ENCODE measurements at regions not wholly inside any gene's neighbourhood (a gene's known extent, or its start where the extent isn't known, plus 50 kb on each side); places are given as distances from the start of the nearest gene placed in this dataset.

GRCh38 chr5:10115669-10116068 is 134.0 kb downstream of the ATPSCKMT start:
- no peak for TF ChIP-seq GATA2 (IDR thresholded peaks at IDR 0.05; ENCODE audit: low read depth, low read length)
- TF ChIP-seq GATA3 (IDR thresholded peaks at IDR 0.05; ENCODE audit: low read depth, low read length) = no peak

Measured in SH-SY5Y (cell line).